KMS-11 (cell line): ENCODE measurements at regions not wholly inside any gene's neighbourhood (a gene's known extent, or its start where the extent isn't known, plus 50 kb on each side); places are given as distances from the start of the nearest gene placed in this dataset.
"Not testable (repeated sequence)": the region's sequence is repeated elsewhere in the genome, so short reads cannot be mapped to it uniquely, and the experiment has no call there.

Source experiments
- H2AFZ ChIP-seq: fragments of 200-600 bp; sonication (generic); 2 replicates; pipeline ENCODE4 v1.6.1; 2016; ENCODE audit warnings: antibody characterized with exemption, mixed run types, low read depth
- H3K27ac ChIP-seq: fragments of 200-600 bp; sonication (generic); 2 replicates; pipeline ENCODE4 v1.6.1; 2016; ENCODE audit warnings: mild to moderate bottlenecking, mixed run types
- H3K27me3 ChIP-seq: fragments of 200-600 bp; sonication (generic); 2 replicates; pipeline ENCODE4 v1.6.1; 2017; ENCODE audit warnings: mild to moderate bottlenecking, low read depth, mixed run types, moderate library complexity; ENCODE audit not compliant: insufficient read depth
- H3K36me3 ChIP-seq: fragments of 200-600 bp; sonication (generic); 2 replicates; pipeline ENCODE4 v1.6.1; 2017; ENCODE audit warnings: mild to moderate bottlenecking, mixed run types; ENCODE audit not compliant: insufficient read depth
- H3K4me1 ChIP-seq: fragments of 200-600 bp; sonication (generic); 2 replicates; pipeline ENCODE4 v1.6.1; 2016; ENCODE audit warnings: mild to moderate bottlenecking, low read depth, mixed run types; ENCODE audit not compliant: poor library complexity, severe bottlenecking
- H3K4me2 ChIP-seq: fragments of 200-600 bp; sonication (generic); 2 replicates; pipeline ENCODE4 v1.7.0; 2016; ENCODE audit warnings: mild to moderate bottlenecking, mixed run types
- H3K4me3 ChIP-seq: fragments of 200-600 bp; sonication (generic); IDR thresholded peaks from 2 replicates; pipeline ENCODE4 v1.6.1; 2017; ENCODE audit warnings: low read depth, low read length, mixed read lengths; ENCODE audit not compliant: insufficient read depth
- H3K79me2 ChIP-seq: fragments of 200-600 bp; sonication (generic); 2 replicates; pipeline ENCODE4 v1.6.1; 2016; ENCODE audit warnings: low read depth, mixed run types; ENCODE audit not compliant: insufficient read depth
- H3K9ac ChIP-seq: fragments of 200-600 bp; sonication (generic); 2 replicates; pipeline ENCODE4 v1.6.1; 2016; ENCODE audit warnings: mild to moderate bottlenecking, mixed run types
- H4K20me1 ChIP-seq: fragments of 200-600 bp; sonication (generic); 2 replicates; pipeline ENCODE4 v1.6.1; 2016; ENCODE audit warnings: mild to moderate bottlenecking, mixed run types; ENCODE audit not compliant: insufficient read depth
- TF ChIP-seq, protein P1 (sequence below): fragments of 200-600 bp; sonication (generic); conservative IDR thresholded peaks from 2 replicates; pipeline ENCODE4 v1.6.1; 2017; ENCODE audit warnings: low read depth, mild to moderate bottlenecking, antibody characterized with exemption, low read length, moderate library complexity, mixed read lengths

DNA sequence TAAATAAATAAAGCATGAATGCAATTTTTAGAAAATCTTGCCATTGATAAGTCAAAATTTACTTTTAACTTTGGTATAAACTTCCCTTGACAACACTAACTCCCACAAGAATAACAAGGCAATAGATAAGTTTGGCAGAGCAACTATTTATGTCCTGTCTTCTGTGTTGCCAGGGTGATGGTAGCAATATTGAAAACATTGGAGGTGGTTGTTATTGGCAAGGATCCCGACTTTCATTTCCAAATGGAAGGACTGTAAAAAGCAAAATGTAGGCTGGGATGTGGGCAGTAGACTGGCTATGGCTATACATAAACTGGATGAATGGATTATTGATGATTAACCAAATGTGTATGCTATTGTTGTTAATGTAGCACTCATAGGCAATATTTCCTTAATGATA lies 134.9 kb upstream of the CACNA2D1 start:
- no peaks in the 10 kb centered on the region for H3K79me2 ChIP-seq

DNA sequence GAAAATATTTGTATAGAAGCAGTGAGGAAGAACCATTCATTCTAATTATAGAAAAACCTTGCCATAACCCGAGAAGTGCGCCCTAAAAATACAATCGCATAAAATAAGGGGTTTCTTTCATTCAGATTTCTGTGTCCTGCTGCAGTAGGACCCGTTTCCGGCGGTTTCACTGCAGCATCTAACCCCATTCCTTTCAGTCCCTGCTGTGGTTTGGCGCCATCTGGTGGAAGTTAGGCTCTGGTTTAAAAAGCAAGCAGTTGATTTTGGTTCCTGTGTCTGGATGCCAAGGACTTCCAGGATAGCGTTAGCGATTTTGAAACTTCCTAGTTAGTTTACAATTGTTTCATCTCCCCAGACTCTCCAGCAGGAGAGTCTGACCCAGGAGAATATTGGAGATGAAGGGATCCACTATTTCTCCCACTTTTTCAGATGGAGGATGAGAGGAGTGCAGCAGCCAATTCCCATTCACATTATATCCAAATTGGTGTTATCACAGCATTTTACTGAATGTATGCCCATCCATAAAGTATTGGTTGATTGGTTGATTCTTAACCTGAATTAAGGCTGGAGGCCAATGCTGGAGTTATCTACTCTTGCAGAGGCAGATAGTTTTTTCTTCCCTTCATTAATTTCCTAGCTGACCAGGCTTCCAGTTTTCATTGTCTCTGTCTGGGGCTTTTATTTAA lies 128.8 kb upstream of the CACNA2D1 start:
- no peaks in the 10 kb centered on the region for H3K27me3 ChIP-seq
- no peaks in the 10 kb centered on the region for H3K36me3 ChIP-seq
- no peaks in the 10 kb centered on the region for H3K79me2 ChIP-seq
- peak overlapping the region; percentile 25 for H3K4me2 ChIP-seq
- H3K27ac ChIP-seq = no peak overlapping the region
- TF ChIP-seq, protein P1, sequence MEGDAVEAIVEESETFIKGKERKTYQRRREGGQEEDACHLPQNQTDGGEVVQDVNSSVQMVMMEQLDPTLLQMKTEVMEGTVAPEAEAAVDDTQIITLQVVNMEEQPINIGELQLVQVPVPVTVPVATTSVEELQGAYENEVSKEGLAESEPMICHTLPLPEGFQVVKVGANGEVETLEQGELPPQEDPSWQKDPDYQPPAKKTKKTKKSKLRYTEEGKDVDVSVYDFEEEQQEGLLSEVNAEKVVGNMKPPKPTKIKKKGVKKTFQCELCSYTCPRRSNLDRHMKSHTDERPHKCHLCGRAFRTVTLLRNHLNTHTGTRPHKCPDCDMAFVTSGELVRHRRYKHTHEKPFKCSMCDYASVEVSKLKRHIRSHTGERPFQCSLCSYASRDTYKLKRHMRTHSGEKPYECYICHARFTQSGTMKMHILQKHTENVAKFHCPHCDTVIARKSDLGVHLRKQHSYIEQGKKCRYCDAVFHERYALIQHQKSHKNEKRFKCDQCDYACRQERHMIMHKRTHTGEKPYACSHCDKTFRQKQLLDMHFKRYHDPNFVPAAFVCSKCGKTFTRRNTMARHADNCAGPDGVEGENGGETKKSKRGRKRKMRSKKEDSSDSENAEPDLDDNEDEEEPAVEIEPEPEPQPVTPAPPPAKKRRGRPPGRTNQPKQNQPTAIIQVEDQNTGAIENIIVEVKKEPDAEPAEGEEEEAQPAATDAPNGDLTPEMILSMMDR = peak; percentile 98
- H4K20me1 ChIP-seq = no peaks in the 10 kb centered on the region
- peak overlapping the region; percentile 70 for H2AFZ ChIP-seq
- H3K4me3 ChIP-seq = no peak overlapping the region
- no peak overlapping the region for H3K9ac ChIP-seq
- H3K4me1 ChIP-seq = peaks cover 36% of the 10 kb centered on the region

More for the DNA sequence above, 134.9 kb upstream of the CACNA2D1 start:
- TF ChIP-seq, protein P1 = no peak
- no peaks in the 10 kb centered on the region for H3K36me3 ChIP-seq
- H3K4me1 ChIP-seq = no peaks in the 10 kb centered on the region
- H3K9ac ChIP-seq = no peak overlapping the region
- H4K20me1 ChIP-seq = no peaks in the 10 kb centered on the region
- no peak overlapping the region for H3K4me3 ChIP-seq
- H3K27me3 ChIP-seq = no peaks in the 10 kb centered on the region
- H3K27ac ChIP-seq = no peak overlapping the region
- no peak overlapping the region for H2AFZ ChIP-seq
- no peak overlapping the region for H3K4me2 ChIP-seq

DNA sequence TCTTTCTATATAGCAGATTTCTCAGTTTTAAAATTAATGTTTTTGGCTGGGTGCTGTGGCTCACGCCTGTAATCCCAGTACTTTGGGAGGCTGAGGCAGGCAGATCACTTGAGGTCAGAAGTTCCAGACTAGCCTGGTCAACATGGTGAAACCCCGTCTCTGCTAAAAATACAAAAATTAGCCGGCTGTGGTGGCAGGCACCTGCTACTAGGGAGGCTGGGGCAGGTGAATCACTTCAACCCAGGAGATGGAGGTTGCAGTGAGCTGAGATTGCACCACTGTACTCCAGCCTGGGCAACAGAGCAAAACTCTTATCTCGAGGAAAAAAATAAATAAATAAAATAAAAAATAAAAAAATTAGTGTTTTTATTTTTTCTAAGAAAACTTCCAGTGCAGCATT lies 127.5 kb upstream of the CACNA2D1 start:
- not testable (repeated sequence) for H3K36me3 ChIP-seq, H3K4me3 ChIP-seq, H3K79me2 ChIP-seq, H3K9ac ChIP-seq, H3K27me3 ChIP-seq, H4K20me1 ChIP-seq
- Histone ChIP-seq H3K27ac (peak overlapping the region; percentile 21; the same call in 1 of the 2 replicates), H2AFZ (0 out of 2 replicates have a peak overlapping the region, but pooled peaks have one; percentile 27), H3K4me2 (peak overlapping the region; percentile 2; the same call in 1 of the 2 replicates), H3K4me1 (peaks cover 45% of the 10 kb centered on the region)

DNA sequence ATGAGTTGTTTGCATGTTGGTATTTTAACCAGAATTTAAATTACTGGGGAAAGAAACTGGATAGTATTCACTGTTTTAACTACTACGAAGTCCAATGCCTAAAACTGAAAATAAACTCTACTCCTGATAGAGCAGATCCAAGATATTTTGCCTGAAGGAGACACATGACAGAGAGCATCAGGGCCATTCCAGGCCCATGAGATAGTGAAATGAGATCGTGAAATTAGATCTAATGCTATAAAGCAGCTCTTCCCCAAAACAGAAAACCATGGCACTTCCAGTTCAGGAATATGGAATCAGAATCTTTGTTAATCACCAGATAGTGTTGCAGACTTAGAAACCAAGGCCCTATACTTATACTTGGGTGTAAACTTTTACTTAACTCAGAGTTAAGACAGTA lies 124.3 kb upstream of the CACNA2D1 start:
- H3K36me3 ChIP-seq = no peaks in the 10 kb centered on the region
- peaks cover 45% of the 10 kb centered on the region for H3K4me1 ChIP-seq
- H2AFZ ChIP-seq = no peak overlapping the region
- H3K27ac ChIP-seq = no peak overlapping the region
- H3K79me2 ChIP-seq = no peaks in the 10 kb centered on the region
- no peak overlapping the region for H3K4me3 ChIP-seq
- H3K4me2 ChIP-seq = 0 out of 2 replicates have a peak overlapping the region, but pooled peaks have one; percentile 9
- no peaks in the 10 kb centered on the region for H4K20me1 ChIP-seq
- no peak overlapping the region for H3K9ac ChIP-seq
- TF ChIP-seq, protein P1 = no peak
- no peaks in the 10 kb centered on the region for H3K27me3 ChIP-seq

DNA sequence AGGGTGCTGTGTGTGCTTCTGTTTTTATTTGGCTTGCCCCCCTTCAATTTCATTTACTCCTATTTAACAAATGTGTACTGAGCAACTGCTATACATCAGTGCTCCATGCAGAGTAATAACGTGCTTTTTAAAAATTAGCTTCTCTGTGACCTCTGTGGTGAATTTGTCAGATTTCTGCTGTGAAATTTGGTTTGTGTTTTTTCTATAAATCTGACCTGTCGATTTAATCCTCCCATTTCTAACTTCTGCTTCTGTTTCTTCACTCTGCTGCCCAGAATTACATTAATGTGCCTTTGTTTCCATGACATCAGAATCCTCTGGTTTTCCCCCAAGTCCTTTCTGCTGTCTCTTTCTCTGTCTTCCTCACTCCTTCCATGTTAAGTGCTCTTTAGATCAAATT lies 123.8 kb upstream of the CACNA2D1 start:
- Histone ChIP-seq H3K4me1 (peaks cover 41% of the 10 kb centered on the region), H4K20me1 (no peaks in the 10 kb centered on the region), H3K27ac (no peak overlapping the region), H3K79me2 (no peaks in the 10 kb centered on the region), H3K27me3 (no peaks in the 10 kb centered on the region), H3K9ac (no peak overlapping the region), H2AFZ (no peak overlapping the region), H3K4me3 (no peak overlapping the region), H3K4me2 (peak overlapping the region; percentile 9; the same call in 1 of the 2 replicates), H3K36me3 (no peaks in the 10 kb centered on the region)
- TF ChIP-seq, protein P1 = no peak
